Loucy (cell line): ENCODE measurements at regions not wholly inside any gene's neighbourhood (a gene's known extent, or its start where the extent isn't known, plus 50 kb on each side); places are given as distances from the start of the nearest gene placed in this dataset.

Source experiments
- CTCF ChIP-seq: fragments of 200-600 bp; sonication (generic); conservative IDR thresholded peaks from 2 replicates; pipeline ENCODE4 v1.5.1; 2014; ENCODE audit warnings: mild to moderate bottlenecking, antibody characterized with exemption, low read length
- EZH2phosphoT487 ChIP-seq: fragments of 200-600 bp; IDR thresholded peaks from 2 replicates; pipeline ENCODE4 v1.6.1; 2018; ENCODE audit warnings: antibody characterized with exemption, mild to moderate bottlenecking, moderate library complexity, borderline replicate concordance

- TF ChIP-seq CTCF = peak; percentile 23
- TF ChIP-seq EZH2phosphoT487 = no peak
Observed at GRCh38 chr3:147649475-147649874, 240.3 kb downstream of the ZIC1 start.
